GM10248 (cell line): ENCODE measurements at regions not wholly inside any gene's neighbourhood (a gene's known extent, or its start where the extent isn't known, plus 50 kb on each side); places are given as distances from the start of the nearest gene placed in this dataset.

Experiments used
- CTCF ChIA-PET: fragments of 300-600 bp; sonication (Branson Sonifier 250); formaldehyde crosslinking; extraction: SDS; loops from one replicate; lab custom pipeline; 2021; ENCODE audit warnings: antibody characterized with exemption; lab: Yijun Ruan, JAX
- POLR2A ChIA-PET: fragments of 350-650 bp; sonication (Branson Sonifier 250); formaldehyde crosslinking; extraction: SDS; loops from one replicate; lab custom pipeline; 2020; ENCODE audit warnings: antibody characterized with exemption; lab: Yijun Ruan, JAX
- DNase-seq: peaks from one replicate; pipeline ENCODE4 v3.0.0; 2012; ENCODE audit errors: extremely low spot score
- TF ChIP-seq, protein P1 (sequence below): IDR thresholded peaks from 2 replicates; pipeline ENCODE4 v1.5.1; 2012; ENCODE audit warnings: mild to moderate bottlenecking, low read depth; ENCODE audit errors: extremely low read depth, missing control alignments, control extremely low read depth

DNA sequence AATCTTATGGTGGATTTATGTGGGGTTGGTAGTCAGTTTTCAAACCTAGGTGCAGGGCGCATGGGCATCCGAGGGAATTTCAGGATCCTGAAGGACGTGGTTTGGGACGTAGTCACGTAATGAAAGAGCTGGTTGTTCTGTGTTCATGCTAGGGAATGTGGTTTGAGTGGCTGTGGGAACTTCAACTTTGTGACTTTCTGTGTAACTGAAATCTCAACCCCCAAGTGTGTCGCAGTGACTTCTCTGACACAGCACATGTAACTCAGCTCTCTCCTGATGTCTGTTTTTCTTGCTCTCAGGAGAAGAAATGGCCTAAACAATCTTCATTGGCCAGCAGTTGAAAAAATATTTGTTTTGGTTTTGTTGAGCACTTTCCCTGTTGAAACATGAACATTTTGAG, 199.0 kb downstream of the PTEN start:
- TF ChIP-seq, protein P1, sequence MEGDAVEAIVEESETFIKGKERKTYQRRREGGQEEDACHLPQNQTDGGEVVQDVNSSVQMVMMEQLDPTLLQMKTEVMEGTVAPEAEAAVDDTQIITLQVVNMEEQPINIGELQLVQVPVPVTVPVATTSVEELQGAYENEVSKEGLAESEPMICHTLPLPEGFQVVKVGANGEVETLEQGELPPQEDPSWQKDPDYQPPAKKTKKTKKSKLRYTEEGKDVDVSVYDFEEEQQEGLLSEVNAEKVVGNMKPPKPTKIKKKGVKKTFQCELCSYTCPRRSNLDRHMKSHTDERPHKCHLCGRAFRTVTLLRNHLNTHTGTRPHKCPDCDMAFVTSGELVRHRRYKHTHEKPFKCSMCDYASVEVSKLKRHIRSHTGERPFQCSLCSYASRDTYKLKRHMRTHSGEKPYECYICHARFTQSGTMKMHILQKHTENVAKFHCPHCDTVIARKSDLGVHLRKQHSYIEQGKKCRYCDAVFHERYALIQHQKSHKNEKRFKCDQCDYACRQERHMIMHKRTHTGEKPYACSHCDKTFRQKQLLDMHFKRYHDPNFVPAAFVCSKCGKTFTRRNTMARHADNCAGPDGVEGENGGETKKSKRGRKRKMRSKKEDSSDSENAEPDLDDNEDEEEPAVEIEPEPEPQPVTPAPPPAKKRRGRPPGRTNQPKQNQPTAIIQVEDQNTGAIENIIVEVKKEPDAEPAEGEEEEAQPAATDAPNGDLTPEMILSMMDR, result no peak
- peak; percentile 37 for DNase-seq
- CTCF ChIA-PET, result interaction anchor here (0.8 to 2.2 kb wide), 5 partner anchors 8 to 53 kb away, joined by 3 to 17 read pairs (median 6); no protein-coding TSS in a partner anchor
- POLR2A ChIA-PET, result interaction anchor here (0.7 kb wide), 1 partner anchor 199 kb away, joined by 3 read pairs; the partner anchor contains the start of gene KLLN

DNA sequence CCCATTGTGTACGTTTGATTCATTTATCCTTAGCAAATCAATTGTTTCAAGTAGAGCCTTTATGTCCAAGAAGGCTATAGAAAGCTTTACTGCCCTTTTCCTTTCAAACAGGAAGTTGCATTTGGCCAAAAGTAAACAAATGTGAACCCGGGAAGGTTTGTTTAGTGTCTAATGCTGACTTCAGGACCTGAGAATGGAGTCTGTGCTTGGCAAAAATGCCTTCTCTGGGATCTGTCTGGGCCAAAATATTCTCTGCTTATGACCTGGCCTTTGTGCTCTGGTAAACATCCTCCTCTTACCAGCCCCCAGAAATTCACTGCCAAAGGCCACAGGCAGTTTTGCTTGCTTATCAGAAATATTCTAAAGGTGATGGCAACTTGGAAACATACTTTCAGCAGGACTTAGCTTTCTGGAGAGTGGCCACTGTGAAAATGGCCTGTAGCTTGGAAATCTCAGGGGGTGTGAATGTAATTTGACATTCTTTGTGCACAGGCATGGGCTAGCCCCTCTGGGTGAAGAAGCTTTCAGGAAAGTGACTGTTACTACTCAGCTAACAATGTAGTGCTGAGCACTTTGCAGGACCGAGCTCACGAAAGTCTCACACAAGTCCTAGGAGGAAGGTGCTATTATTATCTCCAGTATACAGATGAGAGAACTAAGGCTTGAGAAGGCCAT, 199.5 kb downstream of the PTEN start:
- ChIA-PET POLR2A (interaction anchor here (0.7 kb wide), 2 partner anchors 200 to 201 kb away, joined by 3 read pairs; partner anchors contain the start of gene KLLN), CTCF (interaction anchor here (0.8 to 2.2 kb wide), 10 partner anchors 9 to 326 kb away, joined by 3 to 17 read pairs (median 6); no protein-coding TSS in a partner anchor)
- DNase-seq, result no peak
- TF ChIP-seq, protein P1, result no peak

DNA sequence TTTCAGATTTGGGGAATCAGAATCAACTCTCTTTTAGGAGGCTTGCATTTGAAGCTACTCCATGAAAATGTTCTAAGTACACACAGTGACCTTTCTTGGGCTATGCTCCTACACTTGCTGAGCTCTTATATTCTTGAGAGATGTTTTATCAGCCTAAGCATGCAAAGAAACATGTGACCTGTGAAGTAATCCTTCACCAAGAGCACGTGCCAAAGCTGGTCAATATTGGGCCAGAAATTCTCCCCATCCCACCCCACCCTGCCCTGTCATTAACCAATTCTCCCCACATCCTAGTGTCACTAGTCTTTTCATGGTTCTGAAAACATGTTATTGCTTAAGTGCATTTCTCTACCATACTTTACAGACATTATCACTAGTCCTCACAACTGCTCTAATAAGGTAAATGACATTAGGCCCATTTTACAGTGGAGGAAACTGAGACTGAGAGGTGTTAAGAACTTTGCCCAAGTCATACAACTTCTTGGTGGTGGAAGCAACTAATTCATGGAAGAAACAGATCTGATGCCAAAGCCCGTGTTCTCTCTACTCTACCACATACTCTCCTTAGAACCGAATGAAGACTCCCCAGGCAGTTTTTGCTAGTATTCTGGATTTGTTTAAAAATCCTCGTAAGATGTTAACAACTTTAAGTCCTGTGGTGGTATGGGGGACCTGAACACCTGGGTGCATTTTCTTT, 200.6 kb downstream of the PTEN start:
- POLR2A ChIA-PET, result interaction anchor here (0.7 kb wide), 1 partner anchor 202 kb away, joined by 3 read pairs; no protein-coding TSS in a partner anchor
- no peak for DNase-seq
- CTCF ChIA-PET, result interaction anchor here (0.8 to 2.2 kb wide), 8 partner anchors 9 to 50 kb away, joined by 4 to 17 read pairs (median 6); no protein-coding TSS in a partner anchor
- TF ChIP-seq, protein P1, result no peak

DNA sequence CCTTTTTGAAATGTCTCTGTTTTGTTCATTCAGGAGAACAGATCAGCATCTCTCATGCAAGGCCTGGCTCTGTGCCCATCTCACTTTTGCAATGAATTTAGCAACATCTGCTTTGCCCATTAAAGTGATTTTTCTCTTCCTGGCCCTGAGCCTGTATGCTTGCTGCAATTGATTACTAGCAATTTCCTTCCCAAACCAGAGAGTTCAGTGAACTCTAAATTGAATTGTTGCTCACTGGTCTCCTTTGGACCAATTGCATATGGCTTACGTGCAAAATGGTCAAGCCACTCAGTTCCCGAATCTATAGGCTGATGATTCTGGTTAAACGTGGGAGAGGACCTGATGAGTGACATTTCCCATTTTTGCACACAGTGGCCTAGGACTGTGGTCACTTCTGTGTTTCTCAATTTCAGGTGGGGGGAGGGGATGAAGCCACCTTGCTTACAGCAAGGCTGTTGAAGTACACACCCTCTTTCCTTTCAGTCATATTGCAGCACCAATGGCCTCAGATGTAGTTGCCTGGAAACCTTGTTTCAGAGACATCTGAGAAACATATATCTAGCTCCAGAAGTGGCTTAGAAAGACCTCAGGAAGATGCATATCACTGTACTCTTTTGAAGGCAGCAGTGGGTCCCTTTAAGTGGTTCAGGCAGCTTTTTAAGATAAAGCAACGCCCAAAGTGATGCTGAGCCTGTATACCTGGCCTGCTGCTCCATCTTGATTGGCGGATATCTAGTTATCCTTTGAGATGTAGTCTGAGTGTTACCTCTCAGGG, 201.4 kb downstream of the PTEN start:
- TF ChIP-seq, protein P1, result no peak
- CTCF ChIA-PET, result interaction anchor here (0.9 to 3.0 kb wide), 6 partner anchors 11 to 49 kb away, joined by 4 to 19 read pairs (median 6); no protein-coding TSS in a partner anchor
- POLR2A ChIA-PET, result interaction anchor here (0.5 to 1.4 kb wide), 2 partner anchors 201 to 322 kb away, joined by 3 to 11 read pairs; partner anchors contain the start of gene PTEN
- DNase-seq, result peak; percentile 38

DNA sequence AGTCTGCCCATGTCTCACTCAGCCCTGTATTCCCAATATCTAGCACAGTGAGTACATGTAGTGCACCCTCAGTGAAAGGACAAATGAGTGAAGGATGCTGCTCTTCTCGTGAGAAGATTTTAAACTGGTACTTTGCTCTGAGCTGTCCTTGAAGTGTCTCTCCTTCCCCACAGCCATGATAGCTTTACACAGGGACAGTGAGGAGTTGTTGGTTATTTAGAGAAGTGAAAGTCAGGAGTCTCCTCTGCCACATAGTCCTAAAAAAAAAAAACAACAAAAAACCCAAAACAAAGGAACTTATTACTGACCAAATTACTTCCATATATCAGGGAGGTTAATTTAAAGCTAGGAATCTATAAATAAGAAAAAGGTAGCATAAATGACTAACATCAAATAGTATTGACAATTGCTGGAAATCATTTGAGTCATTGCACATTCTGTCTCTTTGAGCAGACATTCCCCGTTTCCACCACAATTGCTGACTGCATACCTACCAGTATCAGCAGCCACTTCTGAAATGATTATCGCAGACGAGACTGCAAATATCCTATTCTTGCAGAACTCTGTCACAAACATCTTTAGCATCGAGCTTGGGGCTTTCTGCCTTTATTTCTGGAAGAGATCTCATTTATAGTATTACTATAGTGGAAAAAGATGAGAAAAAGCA, 202.1 kb downstream of the PTEN start:
- no peak for DNase-seq
- ChIA-PET POLR2A (interaction anchor here (0.6 to 1.4 kb wide), 2 partner anchors 169 to 201 kb away, joined by 3 read pairs; partner anchors contain the start of gene PTEN), CTCF (interaction anchor here (0.9 to 3.0 kb wide), 7 partner anchors 11 to 117 kb away, joined by 3 to 19 read pairs (median 5); no protein-coding TSS in a partner anchor)
- TF ChIP-seq, protein P1, result no peak
